Sciatic nerve (tissue), 2 donors: ENCODE measurements at regions not wholly inside any gene's neighbourhood (a gene's known extent, or its start where the extent isn't known, plus 50 kb on each side); places are given as distances from the start of the nearest gene placed in this dataset.

ENCODE experiments used
- ATAC-seq: fragments of 200-7000 bp; cut with Tn5 transposase; one replicate; pipeline ENCODE4 v1.9.1; 2020; ENCODE audit warnings: mild to moderate bottlenecking, moderate library complexity
- DNase-seq: peaks from one replicate; pipeline ENCODE4 v3.0.0-alpha.2; 2020; ENCODE audit warnings: low spot score
- intact Hi-C: fragments of 100-400 bp; cut with DNase I; formaldehyde crosslinking; loops from one replicate; pipeline ENCODE4 v1.14.2; 2022
- donor health status: DM: no; HTN: no; CAD: no.
- donor health status: DM: no; HTN: no; CAD: no.

DNA sequence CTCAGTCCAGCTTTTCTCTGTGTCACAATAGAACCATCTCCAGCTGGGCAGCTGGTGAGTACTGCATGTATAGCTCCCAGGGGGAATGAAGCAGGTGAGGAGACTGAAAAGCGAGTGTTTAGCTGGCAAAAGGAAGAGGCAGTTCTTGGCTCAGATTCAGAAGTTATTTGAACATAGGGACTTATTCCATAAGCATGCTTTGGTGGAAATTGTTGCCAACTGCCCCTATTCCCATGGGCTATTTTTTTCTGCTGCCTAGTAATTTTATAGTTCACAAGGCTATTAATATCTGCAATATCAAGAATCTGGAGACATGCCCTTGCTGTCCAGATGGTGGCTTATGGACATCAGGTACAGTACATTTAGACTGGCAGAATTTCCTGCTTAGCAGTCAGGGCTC lies 1112.7 kb downstream of the LRFN5 start:
- DNase-seq (no peak), ATAC-seq (no peak)
- intact Hi-C loops: no loop called here

DNA sequence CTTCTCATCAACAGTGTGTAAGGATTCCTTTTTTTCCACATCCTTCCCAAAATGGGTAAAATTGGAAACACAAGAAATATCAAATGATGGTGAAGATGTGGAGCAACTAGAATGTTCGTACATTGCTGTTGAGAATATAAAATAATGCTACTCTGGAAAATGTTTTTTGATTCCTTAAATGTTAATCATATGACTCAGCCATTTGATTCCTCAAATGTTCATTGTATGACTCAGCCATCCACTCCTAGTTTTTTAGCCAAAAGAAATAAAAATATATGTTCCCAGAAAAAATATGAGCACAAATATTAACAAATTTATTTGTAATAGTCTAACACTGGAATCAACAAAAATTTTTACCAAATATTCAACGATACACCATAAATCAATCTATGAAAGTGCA lies 1108.6 kb downstream of the LRFN5 start:
- intact Hi-C loops: no loop called here
- DNase-seq (no peak), ATAC-seq (no peak)

DNA sequence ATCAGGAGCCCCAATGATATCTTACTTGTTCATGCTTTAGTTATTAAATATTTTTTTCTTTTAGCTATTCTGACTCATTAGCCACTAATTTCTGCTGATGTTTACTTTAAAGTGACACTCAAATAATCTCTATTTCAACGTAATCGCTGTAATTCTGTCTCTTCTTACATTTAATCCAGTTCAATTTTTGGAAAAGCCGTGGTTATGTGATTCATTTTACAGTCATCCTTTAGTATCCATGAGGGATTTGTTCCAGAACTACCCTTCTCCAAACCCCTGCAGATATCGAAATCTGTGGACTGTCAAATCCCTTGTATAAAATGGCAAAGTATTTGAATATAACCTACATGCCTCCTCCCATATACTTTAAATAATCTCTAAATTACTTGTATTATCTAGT lies 1103.4 kb downstream of the LRFN5 start:
- ATAC-seq: no peak
- intact Hi-C loops: no loop called here
- DNase-seq: no peak

DNA sequence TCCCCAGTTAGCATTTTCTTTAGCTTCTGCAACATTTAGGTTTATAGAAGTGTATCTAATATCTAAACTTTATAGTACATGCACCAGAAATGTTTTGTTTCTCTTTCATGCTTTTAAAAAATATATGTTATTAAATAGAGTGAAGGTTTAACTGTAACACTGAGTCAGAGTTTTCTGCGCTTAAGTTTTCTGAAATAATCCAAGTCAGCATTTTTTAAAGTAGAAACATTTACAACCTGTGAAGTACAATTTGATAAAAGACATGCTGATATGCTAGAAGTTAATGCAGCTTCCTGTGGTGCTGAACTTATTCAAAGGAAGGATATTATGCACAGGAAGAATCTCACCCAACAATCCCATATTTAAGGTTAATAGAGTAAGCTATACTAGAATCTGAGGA lies 1096.8 kb downstream of the LRFN5 start:
- no peak for ATAC-seq
- DNase-seq: no peak
- intact Hi-C loops: no loop called here

DNA sequence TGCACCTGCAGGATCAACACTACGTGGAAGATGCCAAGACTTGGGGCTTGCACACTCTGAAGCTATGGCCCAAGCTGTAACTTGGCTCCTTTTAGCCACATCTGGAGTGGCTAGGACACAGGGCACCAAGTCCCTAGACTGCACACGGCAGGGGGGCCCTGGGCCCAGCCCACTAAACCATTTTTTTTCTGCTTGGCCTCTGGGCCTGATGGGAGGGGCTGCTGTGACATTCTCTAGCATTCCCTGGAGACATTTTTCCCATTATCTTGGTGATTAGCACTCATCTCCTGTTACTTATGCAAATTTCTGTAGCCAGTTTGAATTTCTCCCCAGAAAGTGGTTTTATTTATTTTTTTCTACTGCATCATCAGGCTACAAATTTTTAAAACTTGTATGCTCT lies 1080.7 kb downstream of the LRFN5 start:
- ATAC-seq (no peak), DNase-seq (no peak)
- intact Hi-C loops: no loop called here

DNA sequence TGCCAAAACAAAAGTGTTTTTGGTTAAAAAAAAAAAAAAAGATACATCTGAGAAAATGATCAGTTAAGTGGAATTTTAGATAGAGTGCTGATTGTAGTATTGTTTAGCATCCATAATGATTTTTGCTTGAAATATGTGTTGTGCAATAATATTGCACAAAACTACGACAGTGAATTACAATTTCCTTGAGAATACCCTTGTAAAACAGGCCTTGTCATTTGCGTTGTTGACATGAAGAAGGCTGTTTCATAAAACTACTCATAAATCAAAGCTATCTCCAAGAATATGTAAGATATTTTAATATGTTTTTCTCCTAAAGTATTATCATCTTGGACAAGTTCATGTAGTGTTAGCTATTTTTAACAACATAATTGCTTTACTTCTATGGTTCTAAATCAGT lies 1077.0 kb downstream of the LRFN5 start:
- intact Hi-C loops: no loop called here
- ATAC-seq: no peak
- DNase-seq: no peak

DNA sequence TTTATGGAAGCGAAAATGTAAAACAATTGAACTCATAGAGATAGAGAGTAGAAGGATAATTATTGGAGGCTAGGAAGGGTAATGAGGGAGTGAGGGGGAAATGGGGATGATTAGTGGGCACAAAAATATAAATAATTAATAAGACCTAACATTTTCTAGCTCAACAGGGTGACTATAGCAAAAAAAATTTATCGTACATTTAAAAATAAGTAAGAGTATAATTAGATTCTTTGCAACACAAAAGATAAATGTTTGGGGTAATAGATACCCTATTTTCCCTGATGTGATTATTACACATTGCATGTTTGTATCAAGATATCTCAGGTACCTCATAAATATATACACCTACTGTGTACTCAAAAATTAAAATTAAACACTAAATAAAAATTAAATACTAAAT lies 1070.0 kb downstream of the LRFN5 start:
- no peak for ATAC-seq
- intact Hi-C loops: no loop called here

DNA sequence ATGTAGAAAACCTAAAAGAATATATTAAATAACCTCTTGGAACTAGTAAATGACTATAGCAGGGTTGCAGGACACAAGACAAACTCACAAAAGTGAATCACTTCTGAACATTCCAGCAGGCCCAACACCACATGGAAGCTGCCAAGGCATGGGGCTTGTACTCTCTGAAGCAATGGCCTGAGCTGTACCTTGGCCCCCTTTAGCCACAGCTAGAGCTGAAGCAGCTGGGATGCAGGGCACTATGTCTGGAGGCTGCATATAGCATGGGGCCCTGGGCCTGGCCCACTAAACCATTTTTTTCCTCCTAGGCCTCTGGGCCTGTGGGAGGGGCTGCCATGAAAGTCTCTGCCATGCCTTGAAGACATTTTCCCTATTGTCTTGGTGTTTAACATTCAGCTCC lies 1067.3 kb downstream of the LRFN5 start:
- DNase-seq (no peak), ATAC-seq (no peak)
- intact Hi-C loops: no loop called here

More for the DNA sequence above, 1070.0 kb downstream of the LRFN5 start:
- no peak for DNase-seq

GRCh38 chr14:42671636-42672035 lies 1065.0 kb downstream of the LRFN5 start:
- ATAC-seq (no peak), DNase-seq (no peak)
- intact Hi-C loops: no loop called here

DNA sequence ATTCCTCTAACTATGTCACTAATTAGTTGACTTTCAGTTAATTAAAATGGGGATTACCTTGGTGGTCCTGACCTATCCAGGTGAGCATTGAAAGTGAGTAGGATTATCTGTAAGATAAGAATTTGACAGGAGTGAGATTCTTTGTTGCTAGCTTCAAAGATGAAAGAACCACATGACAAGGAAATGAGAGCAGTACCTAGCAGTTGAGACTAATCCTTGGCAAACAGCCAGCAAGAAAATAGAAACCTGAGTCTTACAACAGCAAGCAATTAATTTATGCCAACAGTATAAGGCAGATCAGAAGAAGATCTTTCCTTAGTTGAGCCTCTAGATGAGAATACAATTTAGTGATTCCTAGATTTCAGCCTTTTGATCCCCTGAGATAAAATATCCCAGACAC lies 1058.4 kb downstream of the LRFN5 start:
- DNase-seq (no peak), ATAC-seq (no peak)
- intact Hi-C loops: no loop called here

DNA sequence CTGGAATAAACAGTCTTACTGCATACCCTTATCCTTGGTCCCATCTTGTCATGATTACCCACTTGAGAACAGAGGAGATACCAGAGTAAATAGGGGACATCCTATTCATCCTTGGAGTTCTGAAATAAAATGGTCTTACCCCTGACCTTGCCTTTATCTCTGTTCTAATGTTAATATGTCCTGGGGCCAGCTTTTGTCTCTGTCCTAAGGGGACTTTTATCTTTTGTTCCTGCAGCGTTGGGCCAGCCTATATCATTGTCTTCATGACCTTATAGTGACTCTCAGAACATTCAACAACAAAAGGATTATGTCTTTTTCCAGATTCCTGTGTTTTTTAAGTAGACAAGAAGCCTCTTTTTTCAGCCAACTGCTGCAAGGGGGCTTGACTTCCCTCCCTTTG lies 1057.5 kb downstream of the LRFN5 start:
- DNase-seq (no peak), ATAC-seq (no peak)
- intact Hi-C loops: no loop called here

DNA sequence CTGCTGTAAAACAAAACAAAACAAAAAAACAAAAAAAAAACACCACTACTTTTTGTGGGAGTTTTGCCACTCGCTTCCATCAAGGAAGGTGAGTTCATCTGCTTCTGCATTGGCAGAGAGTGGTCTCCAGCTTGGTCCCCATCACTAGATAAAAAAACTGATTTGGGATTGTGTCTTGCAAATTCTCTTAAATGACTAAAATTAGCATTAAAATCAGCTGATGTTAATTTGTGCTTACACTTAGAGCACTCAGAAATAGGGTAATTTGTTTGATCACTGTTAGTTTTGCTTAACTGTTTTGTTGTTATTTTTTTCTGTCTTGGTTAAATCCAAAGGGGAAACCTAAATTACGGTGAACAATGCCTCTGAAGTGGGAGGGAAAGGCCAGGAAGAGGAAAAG lies 1048.0 kb downstream of the LRFN5 start:
- intact Hi-C loops: no loop called here
- DNase-seq: no peak
- ATAC-seq: no peak

- intact Hi-C loops: no loop called here
- ATAC-seq (no peak), DNase-seq (no peak)
Measured at GRCh38 chr14:42642787-42643186, 1036.1 kb downstream of the LRFN5 start.

DNA sequence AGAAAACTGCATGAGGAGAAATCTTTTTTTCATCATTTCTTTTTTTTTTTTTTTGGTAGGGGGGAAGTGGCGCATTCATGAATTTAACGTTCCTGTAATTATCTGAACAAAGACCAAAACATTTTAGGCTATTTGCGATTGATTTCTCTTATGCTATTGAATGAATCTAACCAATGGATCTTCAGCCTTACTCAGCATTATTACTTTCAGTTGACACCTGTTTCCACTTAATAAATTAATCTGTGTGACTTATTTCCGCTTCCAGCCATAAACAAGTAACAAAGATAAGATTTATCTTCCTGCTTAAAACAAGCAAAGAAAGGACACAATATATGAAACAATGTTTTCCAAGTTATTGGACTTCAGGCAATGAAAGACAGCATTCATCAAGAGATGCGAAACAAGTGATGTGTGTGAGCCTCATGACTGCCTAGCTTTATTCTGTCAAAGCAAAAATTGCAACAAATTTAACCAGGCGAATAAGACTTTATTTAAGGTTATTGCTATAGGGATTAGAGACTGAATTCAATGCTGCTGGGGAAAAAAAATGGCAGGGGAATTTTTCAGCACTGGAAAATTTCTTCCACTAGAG lies 1026.9 kb downstream of the LRFN5 start:
- no peak for ATAC-seq
- intact Hi-C loops: no loop called here

GRCh38 chr14:42629553-42629952 lies 1022.9 kb downstream of the LRFN5 start:
- DNase-seq (no peak), ATAC-seq (no peak)
- intact Hi-C loops: no loop called here

More for the DNA sequence above, 1026.9 kb downstream of the LRFN5 start:
- no peak for DNase-seq

DNA sequence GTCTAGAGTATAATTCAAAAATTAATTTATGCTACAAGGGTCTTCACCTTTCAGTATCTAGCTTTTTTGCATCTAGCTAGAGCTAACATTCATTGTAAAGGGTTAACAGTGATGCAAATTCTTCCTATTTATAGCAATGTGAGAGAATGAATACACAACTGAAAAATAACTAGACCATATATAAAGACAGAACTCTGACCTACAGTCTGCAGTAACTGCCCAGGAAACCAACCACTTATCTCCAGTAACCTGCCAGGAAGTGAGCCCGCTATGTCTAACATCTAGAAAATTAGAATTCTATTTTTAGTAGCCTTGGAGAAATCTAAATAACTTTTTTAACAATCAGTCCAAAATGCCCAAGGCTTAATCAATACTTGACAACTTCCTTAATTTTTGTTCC lies 1021.9 kb downstream of the LRFN5 start:
- no peak for ATAC-seq
- DNase-seq: no peak
- intact Hi-C loops: no loop called here

GRCh38 chr14:42626986-42627385 lies 1020.3 kb downstream of the LRFN5 start:
- intact Hi-C loops: no loop called here
- no peak for DNase-seq
- no peak for ATAC-seq

DNA sequence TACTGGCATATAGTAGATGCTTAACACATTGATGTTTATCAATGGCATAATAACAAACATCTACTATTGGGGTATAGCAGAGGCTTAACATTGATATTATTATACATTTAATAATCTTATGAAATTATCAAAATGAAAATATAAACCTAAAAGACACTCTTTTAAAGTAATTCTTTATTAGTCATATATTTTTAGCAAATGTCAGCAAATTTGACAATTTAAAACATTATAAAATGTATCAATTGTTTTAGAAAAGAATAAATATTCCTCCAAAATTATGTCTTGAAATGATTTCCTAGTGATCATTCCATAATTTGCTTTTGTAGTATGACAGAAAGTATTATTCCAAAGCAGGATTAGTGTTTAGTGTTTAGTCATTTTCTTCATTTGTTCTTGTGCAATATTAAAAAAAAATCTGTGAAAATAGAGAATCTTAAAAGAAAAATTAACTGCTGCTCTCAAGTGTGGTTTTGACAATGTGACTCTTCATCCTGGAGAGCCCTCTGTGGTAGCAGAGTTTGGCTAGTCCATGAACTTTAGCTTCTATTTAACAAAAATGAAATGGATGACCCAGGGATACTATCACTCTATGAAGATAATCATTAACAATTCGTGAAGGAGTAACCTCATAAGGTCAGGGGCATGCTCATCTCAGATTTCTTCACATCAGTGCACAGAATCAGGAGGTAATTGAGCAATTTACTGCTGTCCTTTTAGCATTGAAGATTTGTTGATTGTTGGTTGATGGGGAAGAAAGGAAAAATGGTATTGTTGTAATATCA lies 1018.5 kb downstream of the LRFN5 start:
- ATAC-seq (no peak), DNase-seq (no peak)
- intact Hi-C loops: no loop called here

- no peak for DNase-seq
- intact Hi-C loops: no loop called here
- ATAC-seq: no peak
Measured at GRCh38 chr14:42617005-42617404, 1010.3 kb downstream of the LRFN5 start.

DNA sequence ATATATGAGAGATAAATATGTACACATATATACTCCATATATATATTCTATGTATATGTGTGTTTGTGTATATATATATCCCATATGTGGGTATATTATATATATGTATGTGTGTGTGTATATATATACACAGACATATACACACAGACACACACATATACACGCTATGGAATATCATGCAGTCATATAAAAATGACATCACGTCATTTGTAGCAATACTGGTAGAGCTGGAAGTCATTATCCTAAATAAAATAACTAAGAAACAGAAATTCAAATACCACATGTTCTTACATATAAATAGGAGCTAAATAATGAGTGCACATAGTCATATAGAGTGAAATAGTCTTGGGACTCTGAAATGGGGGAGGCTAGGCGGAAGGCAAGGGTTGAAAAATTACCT lies 1000.2 kb downstream of the LRFN5 start:
- DNase-seq: no peak
- intact Hi-C loops: no loop called here
- ATAC-seq: no peak

- no peak for ATAC-seq
- intact Hi-C loops: no loop called here
- no peak for DNase-seq
Measured at GRCh38 chr14:42602336-42602845, 995.7 kb downstream of the LRFN5 start.
